ENCODE measurements at regions not wholly inside any gene's neighbourhood (a gene's known extent, or its start where the extent isn't known, plus 50 kb on each side); places are given as distances from the start of the nearest gene placed in this dataset.

GRCh38 chr18:27349284-27349882 is 164.3 kb upstream of the CHST9 start:
- TF ChIP-seq POLR2A (IDR thresholded peaks at IDR 0.05) (no peak), CTCF (IDR thresholded peaks at IDR 0.05) (no peak)
